Activated naive CD8-positive, alpha-beta T cell treated with anti-CD3 and anti-CD28 coated beads for 36 hours (primary cell): ENCODE measurements at regions not wholly inside any gene's neighbourhood (a gene's known extent, or its start where the extent isn't known, plus 50 kb on each side); places are given as distances from the start of the nearest gene placed in this dataset.

ENCODE experiments used
- DNase-seq: peaks from one replicate; pipeline ENCODE4 v3.0.0; 2021
- H3K27ac Mint-ChIP-seq: one replicate; pipeline ENCODE4 v1.8.0; 2022; ENCODE audit warnings: mild to moderate bottlenecking, moderate library complexity, mixed read lengths
- H3K27me3 Mint-ChIP-seq: one replicate; pipeline ENCODE4 v1.8.0; 2022; ENCODE audit warnings: mild to moderate bottlenecking, mixed read lengths
- H3K36me3 Mint-ChIP-seq: one replicate; pipeline ENCODE4 v1.8.0; 2021; ENCODE audit warnings: mild to moderate bottlenecking, mixed read lengths
- H3K4me1 Mint-ChIP-seq: one replicate; pipeline ENCODE4 v1.8.0; 2021; ENCODE audit warnings: mixed read lengths
- H3K4me3 Mint-ChIP-seq: one replicate; pipeline ENCODE4 v1.8.0; 2022; ENCODE audit warnings: mild to moderate bottlenecking, moderate library complexity, mixed read lengths
- H3K9me3 Mint-ChIP-seq: one replicate; pipeline ENCODE4 v1.8.0; 2022; ENCODE audit warnings: mixed read lengths

DNA sequence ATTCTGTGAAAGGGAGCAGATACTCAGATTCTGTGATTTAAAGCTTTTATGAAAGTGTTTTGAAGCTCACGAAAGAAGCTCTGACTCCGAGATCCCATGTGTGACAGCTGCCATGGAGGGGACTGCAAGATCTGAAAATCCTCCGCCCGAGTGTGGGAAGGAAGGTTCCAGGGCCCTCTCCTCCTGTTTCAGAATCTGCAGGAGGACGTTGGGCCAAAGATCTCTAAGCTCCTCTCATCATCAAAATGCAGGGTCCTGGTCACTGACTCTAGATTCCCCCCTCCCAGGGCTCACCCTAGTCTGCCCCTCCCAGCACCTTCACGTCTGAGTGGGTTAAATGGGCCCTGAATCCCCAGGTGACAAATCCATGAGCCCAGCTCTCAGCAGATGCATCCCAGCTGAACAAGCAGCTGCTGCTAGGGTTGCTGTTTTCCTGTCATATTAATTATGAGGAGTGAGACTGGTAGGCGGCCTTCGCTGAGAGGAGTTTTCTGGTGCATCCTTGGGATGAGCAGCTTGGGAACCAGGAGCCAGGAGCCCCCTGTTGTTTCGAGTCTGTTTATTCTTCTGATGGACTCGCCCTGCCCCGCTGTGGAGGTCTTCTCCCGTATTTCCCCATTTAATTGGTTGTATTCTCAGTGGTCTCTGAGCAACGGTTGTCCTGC, 402.0 kb downstream of the MATN1 start:
- H3K36me3 Mint-ChIP-seq, result no peaks in the 10 kb centered on the region
- H3K9me3 Mint-ChIP-seq, result no peaks in the 10 kb centered on the region
- no peak overlapping the region for H3K27ac Mint-ChIP-seq
- H3K4me1 Mint-ChIP-seq, result no peaks in the 10 kb centered on the region
- H3K27me3 Mint-ChIP-seq, result peaks cover 8% of the 10 kb centered on the region
- H3K4me3 Mint-ChIP-seq, result no peak overlapping the region
- DNase-seq, result no peak

GRCh38 chr1:30320581-30320890, 402.8 kb downstream of the MATN1 start:
- H3K36me3 Mint-ChIP-seq, result no peaks in the 10 kb centered on the region
- no peaks in the 10 kb centered on the region for H3K4me1 Mint-ChIP-seq
- peaks cover 8% of the 10 kb centered on the region for H3K27me3 Mint-ChIP-seq
- DNase-seq, result no peak
- H3K27ac Mint-ChIP-seq, result no peak overlapping the region
- H3K9me3 Mint-ChIP-seq, result no peaks in the 10 kb centered on the region
- no peak overlapping the region for H3K4me3 Mint-ChIP-seq

DNA sequence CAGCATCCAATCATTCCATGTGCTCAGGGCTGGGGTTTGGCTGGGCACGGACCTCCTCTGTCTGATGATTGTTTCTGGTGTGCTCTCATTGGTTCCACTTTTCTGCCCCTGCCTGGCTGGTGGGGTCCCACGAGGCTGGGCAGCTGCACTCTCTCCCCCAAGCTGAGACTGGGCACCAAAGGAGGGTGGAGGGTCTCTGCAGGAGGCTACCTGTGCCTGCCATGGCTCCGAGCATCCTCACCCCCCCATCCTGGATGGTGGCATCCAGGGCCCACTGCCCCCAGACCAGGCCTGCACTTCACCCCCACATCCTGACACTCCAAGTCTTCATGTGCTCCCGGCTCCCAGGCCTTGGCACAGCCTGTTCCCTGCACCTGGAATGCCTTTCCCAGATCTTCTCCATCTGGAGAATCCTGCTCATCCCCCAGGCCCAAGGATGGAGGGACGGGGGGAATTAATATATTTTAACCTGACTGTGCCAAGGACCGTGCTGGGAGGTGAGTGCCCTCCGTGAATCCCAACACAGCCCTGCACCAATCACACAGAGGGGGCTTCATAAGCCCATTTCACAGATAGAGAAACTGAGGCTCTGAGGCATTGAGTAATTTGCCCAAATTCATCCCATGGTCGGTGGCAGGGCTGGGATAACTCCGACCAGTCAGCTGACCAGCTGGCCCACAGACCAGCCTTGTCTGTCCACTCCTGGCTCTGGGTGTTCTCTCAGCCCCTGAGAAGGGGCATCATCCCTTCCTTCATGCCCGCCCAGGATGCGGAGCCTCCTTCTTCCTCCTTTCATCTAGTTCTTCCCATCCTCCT, 403.4 kb downstream of the MATN1 start:
- H3K4me1 Mint-ChIP-seq, result no peaks in the 10 kb centered on the region
- no peaks in the 10 kb centered on the region for H3K36me3 Mint-ChIP-seq
- H3K27me3 Mint-ChIP-seq, result peaks cover 8% of the 10 kb centered on the region
- no peak overlapping the region for H3K4me3 Mint-ChIP-seq
- H3K9me3 Mint-ChIP-seq, result no peaks in the 10 kb centered on the region
- no peak overlapping the region for H3K27ac Mint-ChIP-seq
- no peak for DNase-seq

- DNase-seq, result no peak
- Mint-ChIP-seq H3K27me3 (peaks cover 8% of the 10 kb centered on the region), H3K4me3 (no peak overlapping the region), H3K27ac (no peak overlapping the region), H3K4me1 (no peaks in the 10 kb centered on the region), H3K9me3 (no peaks in the 10 kb centered on the region), H3K36me3 (no peaks in the 10 kb centered on the region)
These were observed 404.3 kb downstream of the MATN1 start for GRCh38 chr1:30318864-30319718.

- no peaks in the 10 kb centered on the region for H3K9me3 Mint-ChIP-seq
- no peak overlapping the region for H3K27ac Mint-ChIP-seq
- H3K27me3 Mint-ChIP-seq, result peaks cover 8% of the 10 kb centered on the region
- no peak for DNase-seq
- no peaks in the 10 kb centered on the region for H3K4me1 Mint-ChIP-seq
- H3K36me3 Mint-ChIP-seq, result no peaks in the 10 kb centered on the region
- no peak overlapping the region for H3K4me3 Mint-ChIP-seq
These were observed 405.0 kb downstream of the MATN1 start for GRCh38 chr1:30318413-30318812.

DNA sequence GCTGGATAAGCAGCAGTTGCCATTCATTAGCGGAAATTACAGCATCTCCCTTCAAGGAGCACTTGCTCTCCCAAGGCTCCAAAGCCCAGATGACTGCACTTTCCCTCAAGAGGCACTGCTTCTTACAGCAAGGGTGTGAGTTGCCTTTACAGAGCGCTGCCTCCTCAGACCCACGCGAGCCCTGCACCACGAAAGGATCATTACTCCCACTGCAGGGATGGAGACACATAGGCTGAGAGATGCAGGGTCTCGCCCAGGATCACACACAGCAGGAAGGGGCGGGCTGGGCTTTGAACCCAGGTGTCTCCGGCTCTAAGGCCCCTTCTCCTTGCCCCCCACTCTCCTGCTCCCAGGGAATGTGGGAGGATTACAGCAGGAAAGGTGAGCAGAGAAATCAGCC, 405.5 kb downstream of the MATN1 start:
- H3K9me3 Mint-ChIP-seq, result no peaks in the 10 kb centered on the region
- H3K4me1 Mint-ChIP-seq, result no peaks in the 10 kb centered on the region
- no peak overlapping the region for H3K27ac Mint-ChIP-seq
- H3K36me3 Mint-ChIP-seq, result no peaks in the 10 kb centered on the region
- no peak overlapping the region for H3K4me3 Mint-ChIP-seq
- no peak for DNase-seq
- peaks cover 8% of the 10 kb centered on the region for H3K27me3 Mint-ChIP-seq

- Mint-ChIP-seq H3K27ac (no peak overlapping the region), H3K4me1 (no peaks in the 10 kb centered on the region), H3K36me3 (no peaks in the 10 kb centered on the region), H3K27me3 (peaks cover 8% of the 10 kb centered on the region), H3K9me3 (no peaks in the 10 kb centered on the region), H3K4me3 (no peak overlapping the region)
- no peak for DNase-seq
These were observed 407.3 kb downstream of the MATN1 start for GRCh38 chr1:30316056-30316455.

GRCh38 chr1:30315185-30315960, 408.0 kb downstream of the MATN1 start:
- Mint-ChIP-seq H3K9me3 (no peaks in the 10 kb centered on the region), H3K4me3 (no peak overlapping the region), H3K27ac (no peak overlapping the region), H3K36me3 (no peaks in the 10 kb centered on the region), H3K27me3 (peaks cover 8% of the 10 kb centered on the region), H3K4me1 (no peaks in the 10 kb centered on the region)
- no peak for DNase-seq

- DNase-seq, result no peak
- Mint-ChIP-seq H3K36me3 (no peaks in the 10 kb centered on the region), H3K4me3 (no peak overlapping the region), H3K27me3 (peaks cover 4% of the 10 kb centered on the region), H3K27ac (no peak overlapping the region), H3K9me3 (no peaks in the 10 kb centered on the region), H3K4me1 (no peaks in the 10 kb centered on the region)
These were observed 408.8 kb downstream of the MATN1 start for GRCh38 chr1:30314591-30314990.

DNA sequence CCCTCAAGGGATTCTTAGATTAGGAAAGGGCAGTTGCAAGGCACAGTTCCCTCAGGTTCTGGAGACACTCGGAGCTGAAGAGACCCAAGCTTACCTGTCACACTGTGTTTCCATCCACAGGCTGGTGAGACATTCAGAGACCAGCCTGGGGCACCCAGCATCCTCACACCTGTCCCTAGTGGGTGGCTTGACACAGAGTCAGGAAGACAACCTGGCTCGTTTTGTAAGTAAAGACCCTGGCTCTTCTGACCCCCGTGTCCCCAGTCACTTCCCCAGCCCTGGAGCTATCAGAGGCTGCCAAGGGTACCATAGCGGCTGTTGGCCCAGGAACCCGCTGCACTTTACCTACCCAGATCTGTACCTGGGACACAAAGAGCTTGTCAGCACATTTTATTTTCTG, 409.8 kb downstream of the MATN1 start:
- DNase-seq, result no peak
- H3K4me1 Mint-ChIP-seq, result no peaks in the 10 kb centered on the region
- H3K27ac Mint-ChIP-seq, result no peak overlapping the region
- H3K4me3 Mint-ChIP-seq, result no peak overlapping the region
- no peaks in the 10 kb centered on the region for H3K36me3 Mint-ChIP-seq
- peaks cover 4% of the 10 kb centered on the region for H3K27me3 Mint-ChIP-seq
- no peaks in the 10 kb centered on the region for H3K9me3 Mint-ChIP-seq

DNA sequence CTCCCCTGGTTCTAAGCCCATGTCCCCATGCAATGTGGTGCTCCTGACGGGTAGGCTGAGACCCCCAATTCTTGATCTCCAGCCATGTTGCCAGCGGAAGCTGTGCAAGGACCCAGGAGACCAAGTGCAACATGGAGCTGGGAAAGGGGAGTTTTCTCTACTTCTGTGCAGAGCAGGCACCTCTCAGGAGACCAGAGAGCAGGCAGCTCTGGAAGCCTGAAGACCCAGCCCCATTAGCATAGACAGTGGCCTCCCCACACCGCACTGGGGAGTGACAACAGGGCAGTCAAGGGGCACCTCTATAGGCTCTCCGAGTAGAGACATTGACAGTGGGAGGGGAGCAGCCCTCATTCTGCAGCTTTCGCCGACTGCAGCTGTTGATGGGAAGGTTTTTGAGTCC, 410.2 kb downstream of the MATN1 start:
- Mint-ChIP-seq H3K4me3 (no peak overlapping the region), H3K27ac (no peak overlapping the region), H3K4me1 (no peaks in the 10 kb centered on the region), H3K36me3 (no peaks in the 10 kb centered on the region), H3K27me3 (peaks cover 7% of the 10 kb centered on the region), H3K9me3 (no peaks in the 10 kb centered on the region)
- no peak for DNase-seq

- no peaks in the 10 kb centered on the region for H3K36me3 Mint-ChIP-seq
- no peak overlapping the region for H3K4me3 Mint-ChIP-seq
- no peaks in the 10 kb centered on the region for H3K9me3 Mint-ChIP-seq
- peaks cover 12% of the 10 kb centered on the region for H3K27me3 Mint-ChIP-seq
- no peak for DNase-seq
- H3K27ac Mint-ChIP-seq, result no peak overlapping the region
- no peaks in the 10 kb centered on the region for H3K4me1 Mint-ChIP-seq
These were observed 411.2 kb downstream of the MATN1 start for GRCh38 chr1:30312226-30312625.

GRCh38 chr1:30311749-30312148, 411.6 kb downstream of the MATN1 start:
- Mint-ChIP-seq H3K4me1 (no peaks in the 10 kb centered on the region), H3K27me3 (peaks cover 15% of the 10 kb centered on the region), H3K9me3 (no peaks in the 10 kb centered on the region), H3K27ac (no peak overlapping the region), H3K4me3 (no peak overlapping the region), H3K36me3 (no peaks in the 10 kb centered on the region)
- no peak for DNase-seq

DNA sequence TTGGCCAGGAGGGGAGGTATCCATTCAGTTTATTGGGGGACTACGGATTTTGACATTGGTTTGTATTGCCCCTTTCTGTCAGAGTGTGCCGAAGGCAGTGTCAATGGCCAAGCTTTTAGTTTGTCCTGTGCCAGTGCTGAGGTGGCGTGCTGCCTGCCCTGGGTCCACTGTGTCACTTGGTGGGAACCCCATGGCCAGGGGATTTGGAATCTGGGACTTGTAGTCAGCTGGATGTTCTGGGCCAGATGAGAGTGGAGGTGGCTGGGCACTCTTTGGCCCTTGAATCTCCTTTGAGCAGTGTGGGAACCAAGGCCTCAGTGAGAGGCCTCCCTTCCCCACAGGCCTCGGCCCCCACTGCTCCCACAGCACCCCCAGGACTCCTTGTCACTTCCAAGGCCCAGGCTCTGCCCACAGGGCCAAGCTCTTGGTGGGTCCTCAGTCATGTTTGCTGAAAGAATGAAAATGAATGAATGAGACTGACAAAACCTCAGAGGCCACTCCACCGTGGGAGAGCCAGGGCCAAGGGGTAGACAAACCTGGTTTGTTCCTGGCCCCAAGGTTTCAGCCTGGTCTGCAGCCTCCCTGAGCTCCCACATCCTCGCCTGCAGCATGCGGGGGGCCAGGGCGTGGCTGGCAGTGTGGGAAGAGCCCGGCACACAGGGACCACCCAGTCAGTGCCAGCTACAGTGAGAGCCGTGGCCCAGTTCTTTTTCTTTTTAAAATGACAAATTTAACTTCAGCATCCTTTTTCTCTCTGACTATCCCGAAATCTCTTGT, 412.2 kb downstream of the MATN1 start:
- Mint-ChIP-seq H3K4me3 (no peak overlapping the region), H3K9me3 (no peaks in the 10 kb centered on the region), H3K27me3 (peaks cover 15% of the 10 kb centered on the region), H3K27ac (no peak overlapping the region), H3K36me3 (no peaks in the 10 kb centered on the region), H3K4me1 (no peaks in the 10 kb centered on the region)
- DNase-seq, result no peak
